ENCODE measurements at regions not wholly inside any gene's neighbourhood (a gene's known extent, or its start where the extent isn't known, plus 50 kb on each side); places are given as distances from the start of the nearest gene placed in this dataset.

DNA sequence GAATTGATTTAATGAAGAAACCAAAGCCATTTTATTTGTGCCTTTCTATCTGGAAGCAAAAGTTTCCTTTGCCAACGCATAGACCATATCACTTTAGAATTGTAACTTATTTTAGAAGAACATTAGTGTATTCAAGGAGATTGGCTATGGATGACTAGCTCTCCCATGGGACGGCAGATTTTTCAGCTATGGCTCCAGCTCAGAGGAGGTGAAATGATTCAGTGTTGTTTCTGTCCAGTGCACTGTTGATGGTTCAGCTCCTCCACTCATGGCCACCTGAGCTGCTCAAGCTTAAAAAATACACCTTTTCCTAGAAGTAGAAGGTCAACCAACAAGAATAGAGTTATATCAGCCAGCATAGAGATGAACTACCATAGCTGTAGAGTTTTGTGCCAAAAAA is 1597.5 kb upstream of the PIK3C3 start:
- TF ChIP-seq, protein P1, sequence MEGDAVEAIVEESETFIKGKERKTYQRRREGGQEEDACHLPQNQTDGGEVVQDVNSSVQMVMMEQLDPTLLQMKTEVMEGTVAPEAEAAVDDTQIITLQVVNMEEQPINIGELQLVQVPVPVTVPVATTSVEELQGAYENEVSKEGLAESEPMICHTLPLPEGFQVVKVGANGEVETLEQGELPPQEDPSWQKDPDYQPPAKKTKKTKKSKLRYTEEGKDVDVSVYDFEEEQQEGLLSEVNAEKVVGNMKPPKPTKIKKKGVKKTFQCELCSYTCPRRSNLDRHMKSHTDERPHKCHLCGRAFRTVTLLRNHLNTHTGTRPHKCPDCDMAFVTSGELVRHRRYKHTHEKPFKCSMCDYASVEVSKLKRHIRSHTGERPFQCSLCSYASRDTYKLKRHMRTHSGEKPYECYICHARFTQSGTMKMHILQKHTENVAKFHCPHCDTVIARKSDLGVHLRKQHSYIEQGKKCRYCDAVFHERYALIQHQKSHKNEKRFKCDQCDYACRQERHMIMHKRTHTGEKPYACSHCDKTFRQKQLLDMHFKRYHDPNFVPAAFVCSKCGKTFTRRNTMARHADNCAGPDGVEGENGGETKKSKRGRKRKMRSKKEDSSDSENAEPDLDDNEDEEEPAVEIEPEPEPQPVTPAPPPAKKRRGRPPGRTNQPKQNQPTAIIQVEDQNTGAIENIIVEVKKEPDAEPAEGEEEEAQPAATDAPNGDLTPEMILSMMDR (IDR thresholded peaks at IDR 0.05; ENCODE audit: low read depth, low read length, poor library complexity, severe bottlenecking) = no peak
- TF ChIP-seq EZH2phosphoT487 (IDR thresholded peaks at IDR 0.05; ENCODE audit: borderline replicate concordance, low read length) = no peak

Measured in DOHH2 (cell line).